K562 (cell line): ENCODE measurements at regions not wholly inside any gene's neighbourhood (a gene's known extent, or its start where the extent isn't known, plus 50 kb on each side); places are given as distances from the start of the nearest gene placed in this dataset.
"Not testable (repeated sequence)": the region's sequence is repeated elsewhere in the genome, so short reads cannot be mapped to it uniquely, and the experiment has no call there.

Experiments used
- BRD9 ChIP-seq: fragments of 450-650 bp; IDR thresholded peaks from 2 replicates; pipeline ENCODE4 v1.6.1; 2018; ENCODE audit warnings: low read depth; ENCODE audit not compliant: partially characterized antibody
- MAZ ChIP-seq, 2 experiments: fragments of 450-650 bp in 1 of 2; sonication (generic) in 1 of 2; formaldehyde crosslinking; IDR thresholded peaks in 1 of 2; conservative IDR thresholded peaks in 1 of 2; 2 replicates each; pipeline versions ENCODE4 v1.4.0 to v1.5.0; 2020; ENCODE audit warnings: mild to moderate bottlenecking in 1 of 2, missing genetic modification reagents in 1 of 2
- NBN ChIP-seq: fragments of 450-650 bp; IDR thresholded peaks from 2 replicates; pipeline ENCODE4 v1.6.1; 2016; ENCODE audit warnings: low read depth, mild to moderate bottlenecking
- POLR2AphosphoS5 ChIP-seq: IDR thresholded peaks from 2 replicates; pipeline ENCODE4 v1.6.1; 2011; ENCODE audit warnings: mild to moderate bottlenecking, low read depth, low read length, moderate library complexity; ENCODE audit not compliant: control insufficient read depth, insufficient read depth
- TARDBP ChIP-seq: fragments of 450-650 bp; IDR thresholded peaks from 2 replicates; pipeline ENCODE4 v1.6.1; 2016
- ZNF507 ChIP-seq: conservative IDR thresholded peaks from 2 replicates; pipeline ENCODE4 v1.6.1; 2017; ENCODE audit warnings: missing genetic modification characterization, missing compliant biosample characterization
- TF ChIP-seq, protein P1 (sequence below), 3 experiments: fragments of 200-800 bp in 1 of 3; sonication (Bioruptor generic) in 1 of 3; sonication (generic) in 1 of 3; formaldehyde crosslinking in 1 of 3; IDR thresholded peaks; 2 replicates each; pipeline versions ENCODE4 v1.6.1 to v1.8.0; 2016 to 2022; ENCODE audit warnings: mild to moderate bottlenecking in 2 of 3, missing compliant biosample characterization in 2 of 3, missing genetic modification characterization in 2 of 3, missing genetic modification reagents in 1 of 3

GRCh38 chr9:38978734-38979133 is 258.8 kb upstream of the FAM240B start:
- not testable (repeated sequence) for TF ChIP-seq TARDBP; MAZ (CRISPR knock-in tag; conservative IDR thresholded peaks at IDR 0.05 in 1 of 2, IDR thresholded peaks at IDR 0.05 in 1 of 2); BRD9; NBN; ZNF507 (tag); POLR2AphosphoS5
- TF ChIP-seq, protein P1, sequence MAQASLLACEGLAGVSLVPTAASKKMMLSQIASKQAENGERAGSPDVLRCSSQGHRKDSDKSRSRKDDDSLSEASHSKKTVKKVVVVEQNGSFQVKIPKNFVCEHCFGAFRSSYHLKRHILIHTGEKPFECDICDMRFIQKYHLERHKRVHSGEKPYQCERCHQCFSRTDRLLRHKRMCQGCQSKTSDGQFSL (CRISPR knock-in tag; IDR thresholded peaks at IDR 0.05) = not testable (repeated sequence)
- TF ChIP-seq, protein P1 (tag; IDR thresholded peaks at IDR 0.05) = not testable (repeated sequence)
